AG10803 (cell line): ENCODE measurements at regions not wholly inside any gene's neighbourhood (a gene's known extent, or its start where the extent isn't known, plus 50 kb on each side); places are given as distances from the start of the nearest gene placed in this dataset.

Experiments
- DNase-seq: peaks from one replicate; pipeline ENCODE4 v3.0.0; 2010; ENCODE audit warnings: low read depth
- H3K4me3 ChIP-seq: 2 replicates; pipeline ENCODE4 v1.5.1; 2011; ENCODE audit warnings: mild to moderate bottlenecking, low read length, control low read depth
- CTCF ChIP-seq: conservative IDR thresholded peaks from 2 replicates; pipeline ENCODE4 v1.5.1; 2011; ENCODE audit warnings: mild to moderate bottlenecking, low read length, control low read depth, inconsistent platforms

DNA sequence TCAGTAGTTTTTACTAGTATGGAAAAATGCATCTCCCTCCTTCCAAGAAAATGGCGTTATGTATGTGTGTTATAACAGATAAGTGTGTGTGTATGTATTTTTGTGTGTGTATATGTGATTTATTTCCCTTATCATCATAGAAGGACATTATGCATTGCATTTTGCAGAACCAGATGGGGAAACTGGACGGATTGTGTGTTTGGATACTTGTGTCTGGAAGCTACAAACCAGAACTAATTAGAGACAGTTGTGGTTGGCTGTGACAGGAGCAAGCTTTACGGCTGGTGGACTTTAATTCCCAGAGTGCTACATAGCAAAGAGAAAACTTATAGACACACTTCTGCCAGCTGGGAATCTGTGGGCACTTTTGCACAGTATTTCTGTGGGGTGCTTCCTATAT is 162.5 kb downstream of the RWDD3 start:
- no peak for DNase-seq
- no peak for TF ChIP-seq CTCF
- H3K4me3 ChIP-seq: no peak overlapping the region

GRCh38 chr1:95402780-95403179 is 168.8 kb downstream of the RWDD3 start:
- no peak overlapping the region for H3K4me3 ChIP-seq
- no peak for TF ChIP-seq CTCF

DNA sequence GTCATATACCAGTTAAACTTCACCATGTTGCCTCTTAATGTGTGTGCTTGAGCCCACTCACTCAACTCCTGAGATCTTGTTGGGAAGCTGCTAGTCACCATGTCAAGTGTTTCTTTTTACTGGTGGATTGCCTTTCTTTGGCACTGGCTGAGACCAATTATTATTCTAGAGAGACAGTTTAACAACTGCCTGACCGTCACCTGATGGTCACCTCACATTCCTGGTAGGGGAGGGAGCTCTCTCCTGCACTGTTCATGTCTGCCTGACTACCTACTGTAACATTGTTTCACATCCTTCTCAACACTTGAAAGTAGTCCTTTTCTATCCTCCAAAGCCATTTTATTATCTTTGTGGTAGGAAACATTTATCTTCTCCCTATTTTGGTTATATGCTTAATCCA is 172.3 kb downstream of the RWDD3 start:
- TF ChIP-seq CTCF: no peak
- DNase-seq: no peak
- H3K4me3 ChIP-seq: no peak overlapping the region

More at GRCh38 chr1:95402780-95403179, 168.8 kb downstream of the RWDD3 start:
- no peak for DNase-seq

GRCh38 chr1:95407131-95407885 is 173.3 kb downstream of the RWDD3 start:
- TF ChIP-seq CTCF: no peak
- H3K4me3 ChIP-seq: no peak overlapping the region
- DNase-seq: no peak

- no peak overlapping the region for H3K4me3 ChIP-seq
- no peak for TF ChIP-seq CTCF
- no peak for DNase-seq
These were observed 173.9 kb downstream of the RWDD3 start for GRCh38 chr1:95407886-95408291.

GRCh38 chr1:95408507-95409136 is 174.6 kb downstream of the RWDD3 start:
- no peak for TF ChIP-seq CTCF

GRCh38 chr1:95409276-95409675 is 175.3 kb downstream of the RWDD3 start:
- H3K4me3 ChIP-seq: no peak overlapping the region
- DNase-seq: no peak
- TF ChIP-seq CTCF: no peak

More at GRCh38 chr1:95408507-95409136, 174.6 kb downstream of the RWDD3 start:
- no peak overlapping the region for H3K4me3 ChIP-seq
- no peak for DNase-seq
